Esophagus muscularis mucosa (tissue), 3 donors: ENCODE measurements at regions not wholly inside any gene's neighbourhood (a gene's known extent, or its start where the extent isn't known, plus 50 kb on each side); places are given as distances from the start of the nearest gene placed in this dataset.

Experiments
- POLR2A ChIP-seq: fragments of 450-650 bp; IDR thresholded peaks from one replicate; pipeline ENCODE4 v1.6.1; 2017; ENCODE audit warnings: antibody characterized with exemption, moderate library complexity, mild to moderate bottlenecking, low read depth
- POLR2AphosphoS5 ChIP-seq, 2 donors: sonication (generic); formaldehyde crosslinking; IDR thresholded peaks; one replicate each; pipeline ENCODE4 v1.6.1; 2017; ENCODE audit warnings: antibody characterized with exemption in 2 of 2
- TF ChIP-seq, protein P1 (sequence below), 3 experiments: fragments of 200-600 bp in 2 of 3; fragments of 450-650 bp in 1 of 3; sonication (generic) in 2 of 3; IDR thresholded peaks; one replicate each; pipeline ENCODE4 v1.5.1; 2017 to 2019; ENCODE audit warnings: antibody characterized with exemption in 3 of 3, mild to moderate bottlenecking in 2 of 3, moderate library complexity in 1 of 3

DNA sequence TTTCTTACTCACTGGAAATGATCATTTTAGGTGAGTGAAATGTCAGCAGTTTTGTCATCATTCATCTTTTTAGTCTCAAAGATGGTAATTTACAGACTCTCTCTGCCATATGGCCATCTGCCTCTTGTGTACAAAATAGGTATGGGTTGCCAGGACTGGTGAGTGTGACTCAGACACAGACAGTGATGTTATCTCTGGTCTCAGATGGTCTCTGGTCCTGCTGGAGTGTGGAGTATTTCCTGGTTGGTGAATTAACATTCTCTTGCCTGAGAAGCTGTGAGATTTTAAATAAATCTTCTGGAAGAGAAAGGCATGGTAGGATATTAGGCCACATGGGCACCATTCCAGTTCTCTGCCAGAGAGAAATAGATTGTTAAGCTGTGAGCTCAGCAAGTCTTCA, 207.0 kb downstream of the ATP23 start:
- TF ChIP-seq, protein P1, sequence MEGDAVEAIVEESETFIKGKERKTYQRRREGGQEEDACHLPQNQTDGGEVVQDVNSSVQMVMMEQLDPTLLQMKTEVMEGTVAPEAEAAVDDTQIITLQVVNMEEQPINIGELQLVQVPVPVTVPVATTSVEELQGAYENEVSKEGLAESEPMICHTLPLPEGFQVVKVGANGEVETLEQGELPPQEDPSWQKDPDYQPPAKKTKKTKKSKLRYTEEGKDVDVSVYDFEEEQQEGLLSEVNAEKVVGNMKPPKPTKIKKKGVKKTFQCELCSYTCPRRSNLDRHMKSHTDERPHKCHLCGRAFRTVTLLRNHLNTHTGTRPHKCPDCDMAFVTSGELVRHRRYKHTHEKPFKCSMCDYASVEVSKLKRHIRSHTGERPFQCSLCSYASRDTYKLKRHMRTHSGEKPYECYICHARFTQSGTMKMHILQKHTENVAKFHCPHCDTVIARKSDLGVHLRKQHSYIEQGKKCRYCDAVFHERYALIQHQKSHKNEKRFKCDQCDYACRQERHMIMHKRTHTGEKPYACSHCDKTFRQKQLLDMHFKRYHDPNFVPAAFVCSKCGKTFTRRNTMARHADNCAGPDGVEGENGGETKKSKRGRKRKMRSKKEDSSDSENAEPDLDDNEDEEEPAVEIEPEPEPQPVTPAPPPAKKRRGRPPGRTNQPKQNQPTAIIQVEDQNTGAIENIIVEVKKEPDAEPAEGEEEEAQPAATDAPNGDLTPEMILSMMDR (IDR thresholded peaks at IDR 0.05): no peak
- TF ChIP-seq POLR2A (no peak), POLR2AphosphoS5 (IDR thresholded peaks at IDR 0.05) (peak in 1 of 2 donors; percentile 21)
